GM18868 (cell line): ENCODE measurements at regions not wholly inside any gene's neighbourhood (a gene's known extent, or its start where the extent isn't known, plus 50 kb on each side); places are given as distances from the start of the nearest gene placed in this dataset.
A peak's percentile ranks its signal among the peaks of the same experiment; 100 is the strongest.

ENCODE experiments used
- ATAC-seq: cut with Tn5 transposase; IDR thresholded peaks from one replicate; pipeline ENCODE4 v1.9.1; 2021; ENCODE audit warnings: mild to moderate bottlenecking, moderate library complexity; ENCODE audit not compliant: unreplicated experiment

- no peak for ATAC-seq
Measured at GRCh38 chr6:91780270-91780669, 1193.4 kb upstream of the MAP3K7 start.

GRCh38 chr6:91761621-91762020 is 1174.7 kb upstream of the MAP3K7 start:
- ATAC-seq = peak; percentile 52

GRCh38 chr6:91754691-91755090 is 1167.8 kb upstream of the MAP3K7 start:
- no peak for ATAC-seq

- peak; percentile 60 for ATAC-seq
Measured at GRCh38 chr6:91751526-91751925, 1164.7 kb upstream of the MAP3K7 start.

- no peak for ATAC-seq
Measured at GRCh38 chr6:91744566-91744965, 1157.7 kb upstream of the MAP3K7 start.

- no peak for ATAC-seq
Measured at GRCh38 chr6:91743756-91744155, 1156.9 kb upstream of the MAP3K7 start.

- no peak for ATAC-seq
Measured at GRCh38 chr6:91731939-91732338, 1145.1 kb upstream of the MAP3K7 start.

- ATAC-seq = peak; percentile 85
Measured at GRCh38 chr6:91730710-91731109, 1143.8 kb upstream of the MAP3K7 start.

- no peak for ATAC-seq
Measured at GRCh38 chr6:91720324-91720723, 1133.5 kb upstream of the MAP3K7 start.

GRCh38 chr6:91719414-91719813 is 1132.5 kb upstream of the MAP3K7 start:
- ATAC-seq = peak; percentile 49

- peak; percentile 92 for ATAC-seq
Measured at GRCh38 chr6:91718198-91718597, 1131.3 kb upstream of the MAP3K7 start.

GRCh38 chr6:91717094-91717493 is 1130.2 kb upstream of the MAP3K7 start:
- no peak for ATAC-seq

- ATAC-seq = no peak
Measured at GRCh38 chr6:91716361-91716760, 1129.5 kb upstream of the MAP3K7 start.

- ATAC-seq = no peak
Measured at GRCh38 chr6:91715171-91715805, 1128.4 kb upstream of the MAP3K7 start.

GRCh38 chr6:91713911-91714310 is 1127.0 kb upstream of the MAP3K7 start:
- no peak for ATAC-seq

GRCh38 chr6:91711518-91711917 is 1124.6 kb upstream of the MAP3K7 start:
- ATAC-seq = no peak

GRCh38 chr6:91710342-91710741 is 1123.5 kb upstream of the MAP3K7 start:
- no peak for ATAC-seq

- ATAC-seq = no peak
Measured at GRCh38 chr6:91708534-91708933, 1121.7 kb upstream of the MAP3K7 start.

GRCh38 chr6:91705646-91706045 is 1118.8 kb upstream of the MAP3K7 start:
- ATAC-seq = no peak

GRCh38 chr6:91704531-91704930 is 1117.7 kb upstream of the MAP3K7 start:
- no peak for ATAC-seq

- peak; percentile 96 for ATAC-seq
Measured at GRCh38 chr6:91697010-91697695, 1110.3 kb upstream of the MAP3K7 start.

GRCh38 chr6:91695221-91695620 is 1108.3 kb upstream of the MAP3K7 start:
- ATAC-seq = no peak
